Erythroblast (primary cell): ENCODE measurements at regions not wholly inside any gene's neighbourhood (a gene's known extent, or its start where the extent isn't known, plus 50 kb on each side); places are given as distances from the start of the nearest gene placed in this dataset.

Experiments
- DNase-seq, 2 experiments: peaks; one replicate each; lab custom pipeline; 2025; lab: John Stamatoyannopoulos, UW
- GATA1 ChIP-seq: IDR thresholded peaks from 2 replicates; pipeline ENCODE4 v1.6.1; 2011; ENCODE audit warnings: low read depth, mild to moderate bottlenecking, control low read depth, low read length, moderate library complexity
- POLR2A ChIP-seq: IDR thresholded peaks from 2 replicates; pipeline ENCODE4 v1.6.1; 2011; ENCODE audit warnings: mild to moderate bottlenecking, low read length

DNA sequence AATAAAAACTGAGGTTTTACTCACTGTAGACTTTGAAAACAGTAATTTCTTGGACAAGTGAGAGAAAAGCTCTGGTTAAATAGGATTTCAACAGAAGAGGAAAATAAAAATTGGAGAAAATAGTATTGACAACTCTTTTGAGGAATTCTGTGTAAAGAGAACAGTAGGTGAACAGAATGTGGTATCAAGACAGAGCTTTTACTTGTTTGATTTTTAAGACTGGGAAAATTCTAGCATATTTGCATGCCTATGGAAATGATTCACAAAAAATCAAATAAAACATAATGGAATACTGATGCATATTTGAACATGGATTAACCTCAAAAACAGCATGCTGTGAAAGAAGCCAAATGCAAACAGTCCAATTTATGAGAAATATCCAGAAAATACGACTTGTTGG is 504.6 kb downstream of the KCTD8 start:
- TF ChIP-seq POLR2A (no peak), GATA1 (no peak)
- no peak for DNase-seq

DNA sequence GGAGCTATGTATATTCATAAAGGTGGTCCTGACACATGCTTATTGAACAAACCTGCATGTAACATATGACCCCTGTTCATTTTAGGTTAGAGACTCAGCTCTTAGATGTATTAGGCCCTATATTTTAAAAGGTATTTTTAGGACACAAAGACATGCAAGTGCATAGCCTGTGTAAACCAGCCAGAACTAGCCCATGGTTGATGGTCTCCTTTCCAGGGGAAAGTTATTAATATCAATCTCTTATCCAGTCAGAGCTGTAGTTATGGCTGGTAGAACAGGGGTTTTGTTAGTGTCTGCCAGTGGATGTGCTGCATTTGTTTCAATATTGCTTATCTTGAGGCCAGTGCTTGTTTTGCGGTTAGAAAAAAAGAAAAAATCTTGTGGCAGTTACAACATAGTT is 488.6 kb downstream of the KCTD8 start:
- no peak for TF ChIP-seq GATA1
- no peak for TF ChIP-seq POLR2A

DNA sequence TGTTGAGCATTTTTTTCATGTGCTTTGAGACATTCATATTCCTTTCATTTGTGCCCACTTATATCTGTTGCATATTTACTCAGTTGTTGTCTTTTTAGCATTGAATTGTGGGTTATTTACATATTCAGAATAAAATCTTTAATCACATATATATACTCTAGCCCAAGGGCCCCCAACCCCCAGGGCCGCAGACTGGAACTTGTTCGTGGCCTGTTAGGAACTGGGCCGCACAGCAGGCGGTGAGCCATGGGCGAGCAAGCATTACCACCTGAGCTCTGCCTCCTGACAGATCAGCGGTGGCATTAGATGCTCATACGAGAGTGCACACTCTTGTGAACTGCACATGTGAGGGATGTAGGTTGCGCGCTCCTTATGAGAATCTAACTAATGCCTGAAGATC is 480.6 kb downstream of the KCTD8 start:
- TF ChIP-seq POLR2A, result no peak
- TF ChIP-seq GATA1, result no peak
- DNase-seq, result no peak

More for the DNA sequence above, 488.6 kb downstream of the KCTD8 start:
- DNase-seq, result no peak

DNA sequence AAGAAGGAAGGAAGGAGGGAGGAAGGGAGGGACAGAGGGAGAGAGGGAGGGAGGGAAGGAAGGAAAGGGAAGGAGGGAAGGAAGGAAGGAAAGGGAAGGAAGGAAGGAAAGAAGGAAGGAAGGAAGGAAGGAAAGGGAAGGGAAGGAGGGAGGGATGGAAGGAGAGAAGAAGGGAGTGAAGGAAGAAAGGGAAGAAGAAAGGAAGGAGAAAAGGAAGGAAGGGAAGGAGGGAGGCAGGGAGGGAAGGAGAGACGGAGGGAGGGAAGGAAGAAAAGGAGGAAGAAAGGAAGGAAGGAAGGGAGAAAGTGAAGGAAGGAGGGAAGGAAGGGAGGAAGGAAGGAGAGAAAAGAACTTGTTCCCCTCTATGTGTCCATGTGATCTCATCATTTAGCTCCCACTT is 465.0 kb downstream of the KCTD8 start:
- TF ChIP-seq GATA1, result no peak
- no peak for TF ChIP-seq POLR2A
- DNase-seq, result no peak

DNA sequence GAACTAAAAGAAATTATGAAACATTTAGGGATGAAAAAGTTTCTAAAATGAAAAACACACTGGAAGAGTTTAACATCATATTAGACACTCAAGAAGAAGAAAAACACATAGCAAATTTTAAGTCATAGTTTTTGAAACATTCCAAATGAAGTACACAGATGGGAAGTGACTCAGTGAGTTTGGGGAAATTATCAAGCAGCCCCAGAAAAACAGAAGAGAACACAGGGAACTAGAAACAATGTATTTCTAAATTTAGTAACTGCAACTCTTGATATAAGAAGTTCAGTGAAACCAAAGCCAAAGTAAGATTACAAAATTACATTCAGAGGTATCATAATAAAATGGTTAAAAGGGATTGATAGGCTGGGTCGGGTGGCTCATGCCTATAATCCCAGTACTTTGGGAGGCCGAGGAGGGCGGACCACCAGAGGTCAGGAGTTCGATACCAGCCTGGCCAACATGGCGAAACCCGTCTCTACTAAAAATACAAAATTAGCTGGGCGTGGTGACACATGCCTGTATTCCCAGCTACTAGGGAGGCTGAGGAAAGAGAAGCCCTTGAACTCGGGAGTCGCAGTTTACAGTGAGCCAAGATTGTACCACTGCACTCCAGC is 461.2 kb downstream of the KCTD8 start:
- TF ChIP-seq POLR2A (no peak), GATA1 (no peak)
- DNase-seq, result no peak

DNA sequence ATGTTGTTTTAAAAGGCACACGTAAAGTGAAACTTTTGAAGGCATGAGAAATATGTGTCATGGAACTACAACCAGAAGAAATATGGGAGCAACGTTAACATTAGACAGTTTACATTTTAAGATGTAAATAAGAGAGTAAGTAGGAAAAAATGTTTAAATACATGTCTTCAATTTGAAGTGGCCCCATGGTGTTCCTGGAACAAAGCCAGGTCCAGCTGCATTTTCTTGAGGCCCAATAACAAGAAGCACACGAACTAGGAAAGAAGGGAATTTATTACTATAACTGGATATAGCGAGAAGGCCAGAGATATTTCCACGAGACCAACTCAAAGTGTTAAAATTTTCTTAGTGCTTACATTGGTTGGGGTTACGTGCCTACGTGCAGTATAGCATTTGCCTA is 458.1 kb downstream of the KCTD8 start:
- DNase-seq, result no peak
- TF ChIP-seq GATA1, result no peak
- no peak for TF ChIP-seq POLR2A

DNA sequence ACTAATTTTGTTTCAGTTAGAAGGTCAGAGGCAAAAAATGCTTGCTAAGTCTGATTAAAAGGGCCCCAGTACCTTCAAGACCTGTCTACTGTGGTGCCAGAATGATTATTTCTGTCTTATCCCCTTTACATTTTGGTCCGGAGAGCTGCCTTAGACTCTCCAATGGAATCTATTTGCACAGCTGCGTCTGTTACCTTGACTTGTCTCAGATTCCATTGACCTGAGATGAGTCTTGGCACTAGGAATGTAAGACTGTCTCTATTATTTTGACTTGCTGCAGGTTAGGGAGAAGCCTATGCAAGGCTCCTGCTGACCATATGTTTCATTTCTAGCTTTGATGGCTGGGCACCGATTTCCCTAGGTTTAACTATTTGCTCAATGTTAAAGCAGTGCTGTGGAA is 457.6 kb downstream of the KCTD8 start:
- no peak for DNase-seq
- TF ChIP-seq GATA1 (no peak), POLR2A (no peak)

DNA sequence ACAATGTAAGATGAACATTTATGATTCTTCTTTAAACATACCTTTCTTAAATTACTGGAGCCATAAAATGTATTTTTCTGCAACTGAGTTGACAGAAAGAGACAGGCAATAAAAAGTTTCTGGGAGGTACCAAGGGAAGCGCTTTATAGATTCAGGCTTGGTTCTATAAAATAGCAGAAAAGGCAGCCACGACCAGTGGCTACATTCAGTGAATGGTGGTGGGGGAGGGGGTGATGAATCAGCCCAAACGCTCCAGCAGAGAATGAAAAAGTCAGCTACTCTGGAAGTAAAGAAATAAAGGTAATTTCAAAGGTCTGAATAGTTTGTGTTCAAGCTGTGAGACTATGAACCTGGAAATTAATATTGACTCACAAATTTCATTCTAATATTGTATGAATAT is 456.1 kb downstream of the KCTD8 start:
- no peak for DNase-seq
- TF ChIP-seq GATA1, result no peak
- TF ChIP-seq POLR2A, result no peak

DNA sequence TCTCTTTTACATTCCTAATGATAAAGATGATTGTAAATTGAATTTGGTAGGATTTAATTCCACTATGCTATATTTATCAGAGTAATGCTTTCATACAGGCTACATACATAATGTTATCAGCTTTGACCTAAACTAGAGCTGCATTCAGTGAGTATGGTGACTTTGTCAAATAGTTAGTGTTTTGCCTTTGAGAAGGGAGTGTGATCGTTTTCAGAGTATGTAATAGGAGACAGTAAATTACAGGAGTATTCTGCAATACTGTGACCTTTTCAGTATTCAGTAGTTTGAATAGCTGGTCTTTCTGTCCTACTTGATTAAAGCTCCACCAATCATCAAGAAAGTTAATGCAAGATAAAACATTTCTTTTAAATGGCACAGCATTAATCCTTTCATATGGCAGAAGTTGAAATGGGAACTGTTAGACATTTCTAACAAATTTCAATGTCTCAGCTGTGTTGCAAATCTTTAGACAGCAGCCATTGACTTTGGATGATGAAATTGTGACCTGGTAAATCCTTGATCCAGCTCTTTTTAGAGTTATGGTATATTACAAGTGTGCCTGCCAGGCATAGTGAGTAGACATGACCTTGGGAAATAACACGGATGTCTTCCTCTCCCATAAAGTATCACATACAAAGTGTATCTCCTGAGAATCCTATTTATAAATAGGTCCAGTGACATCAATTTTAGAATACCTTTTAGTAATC is 455.3 kb downstream of the KCTD8 start:
- TF ChIP-seq GATA1 (no peak), POLR2A (no peak)

DNA sequence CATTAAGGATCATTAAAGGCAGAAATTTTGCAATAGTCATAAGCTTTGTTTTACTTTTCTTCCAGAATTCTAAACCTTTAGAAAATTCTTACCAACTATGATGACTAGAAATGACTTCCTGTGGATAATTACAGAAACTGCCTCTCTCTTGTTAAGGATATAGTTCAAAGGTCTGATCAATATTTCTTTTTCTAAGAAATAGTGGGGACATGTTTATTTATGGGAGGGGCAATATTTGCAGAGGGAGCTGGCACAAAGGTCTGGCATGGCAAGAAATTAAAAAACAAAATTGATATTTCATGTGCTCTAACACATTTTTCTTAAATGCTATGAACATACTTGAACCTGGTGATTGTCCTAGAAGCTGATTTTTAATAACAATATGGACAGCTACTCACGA is 448.9 kb downstream of the KCTD8 start:
- no peak for DNase-seq
- TF ChIP-seq POLR2A (no peak), GATA1 (no peak)

More for the DNA sequence above, 455.3 kb downstream of the KCTD8 start:
- DNase-seq, result no peak

DNA sequence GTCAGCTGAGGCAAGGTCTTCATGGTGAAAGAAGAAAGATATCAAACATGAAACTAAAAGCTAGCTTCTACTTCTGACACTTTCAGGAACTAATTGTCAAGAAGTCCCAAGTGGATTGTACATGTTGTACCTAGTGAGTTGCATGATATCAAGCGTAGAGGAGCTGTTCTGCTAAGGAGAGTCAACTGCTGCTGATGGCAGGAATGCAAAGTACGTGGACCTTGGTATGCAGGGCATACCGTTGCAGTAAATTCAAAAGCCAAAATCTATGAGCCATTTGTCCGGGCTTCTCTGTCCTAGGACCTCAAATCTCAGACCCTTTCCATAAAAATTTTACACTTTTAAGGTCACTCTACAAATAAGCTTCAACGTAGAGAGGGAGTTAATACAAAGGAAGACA is 446.2 kb downstream of the KCTD8 start:
- no peak for DNase-seq
- TF ChIP-seq GATA1, result no peak
- TF ChIP-seq POLR2A, result no peak

DNA sequence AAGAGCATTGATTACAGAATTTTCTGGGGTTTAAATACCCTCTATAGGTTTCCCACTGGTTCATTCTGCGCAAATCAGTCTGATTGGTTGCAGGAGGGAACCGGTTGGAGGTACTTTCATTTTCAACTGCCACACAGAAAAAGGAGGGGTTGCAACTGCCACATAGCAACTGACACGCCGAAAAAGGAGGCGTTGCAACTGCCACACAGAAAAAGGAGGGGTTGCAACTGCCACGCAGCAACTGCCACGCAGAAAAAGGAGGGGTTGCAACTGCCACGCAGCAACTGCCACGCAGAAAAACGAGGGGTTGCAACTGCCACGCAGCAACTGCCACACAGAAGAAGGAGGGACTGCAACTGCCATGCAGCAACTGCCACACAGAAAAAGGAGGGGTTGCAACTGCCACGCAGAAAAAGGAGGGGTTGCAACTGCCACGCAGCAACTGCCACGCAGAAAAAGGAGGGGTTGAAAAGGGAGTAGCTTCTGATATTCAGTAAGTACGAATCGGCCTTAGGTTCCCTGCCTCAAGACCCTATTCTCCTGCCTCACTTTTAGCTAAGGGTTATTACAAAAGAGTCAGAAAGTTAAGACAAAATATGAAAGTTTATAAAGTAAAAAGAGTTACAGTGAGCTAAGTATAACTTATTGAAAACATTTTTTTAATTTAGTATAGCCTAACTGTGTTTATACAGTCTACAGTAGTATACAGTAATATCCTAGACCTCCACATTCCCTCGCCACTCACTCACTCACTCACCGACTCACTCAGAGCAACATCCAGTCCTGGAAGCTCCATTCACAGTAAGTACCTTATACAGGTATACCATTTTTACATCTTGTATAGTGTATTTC is 431.8 kb downstream of the KCTD8 start:
- TF ChIP-seq POLR2A (no peak), GATA1 (no peak)
- no peak for DNase-seq

DNA sequence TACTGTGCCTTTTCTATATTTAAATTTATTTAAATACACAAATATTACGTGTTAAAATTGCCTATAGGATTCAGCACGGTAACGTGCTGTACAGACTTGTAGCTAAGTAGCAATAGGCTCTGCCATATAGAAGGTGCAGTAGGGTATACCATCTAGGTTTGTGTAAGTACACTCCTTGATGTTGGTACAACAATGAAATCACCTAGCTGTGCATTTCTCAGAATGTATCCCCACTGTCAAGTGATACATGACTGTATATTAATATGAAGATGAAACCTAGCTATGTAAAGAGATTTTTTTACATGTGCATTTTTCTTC is 431.2 kb downstream of the KCTD8 start:
- TF ChIP-seq GATA1, result no peak
- no peak for TF ChIP-seq POLR2A

DNA sequence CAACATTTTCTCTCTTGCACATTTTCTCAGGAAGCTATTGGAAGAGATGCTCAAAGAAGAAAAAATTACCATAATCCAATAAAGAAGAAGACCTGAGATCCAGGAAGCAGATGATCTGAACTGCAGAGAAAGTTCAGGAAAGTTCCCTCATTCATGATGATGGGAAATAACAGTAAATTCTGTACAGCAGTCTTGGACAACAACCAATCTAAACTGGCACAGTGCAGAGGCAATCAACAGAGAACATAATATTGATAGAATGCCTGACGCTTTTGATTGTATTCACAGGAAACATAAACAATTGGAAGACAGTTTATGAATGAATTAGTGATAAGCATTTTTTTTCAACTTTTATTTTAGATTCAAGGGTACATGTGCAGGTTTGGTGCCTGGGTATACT is 428.9 kb downstream of the KCTD8 start:
- no peak for TF ChIP-seq GATA1
- no peak for TF ChIP-seq POLR2A
- DNase-seq, result no peak

More for the DNA sequence above, 431.2 kb downstream of the KCTD8 start:
- no peak for DNase-seq

DNA sequence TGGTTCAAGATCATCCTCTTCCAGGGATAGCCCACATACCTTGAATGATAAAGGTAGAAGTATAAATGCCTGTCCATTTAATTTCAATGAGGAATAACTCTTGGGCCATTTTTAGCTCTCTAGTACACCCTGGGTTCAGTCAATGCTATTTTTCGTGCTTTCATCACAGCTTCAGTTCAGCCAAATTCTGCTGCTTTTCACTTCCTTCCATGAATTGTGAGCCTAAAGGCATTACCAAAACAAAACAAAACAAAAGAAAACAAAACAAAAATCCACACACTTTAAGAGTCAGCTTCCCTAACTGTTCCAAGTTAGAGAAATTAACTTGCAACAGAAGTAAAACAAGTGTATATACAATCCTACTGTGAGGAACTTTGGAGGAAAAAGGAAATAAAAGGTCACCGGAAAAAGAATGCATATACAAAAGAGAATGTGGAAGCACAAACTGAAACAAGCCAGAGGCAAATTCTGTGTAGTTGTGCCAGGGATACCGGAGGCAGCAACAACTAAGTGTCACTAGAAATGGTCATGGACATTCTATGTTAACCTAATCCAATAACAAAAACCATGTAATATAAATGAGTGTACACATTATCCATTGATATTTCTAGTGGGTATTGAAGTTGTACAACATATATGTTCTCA is 423.1 kb downstream of the KCTD8 start:
- DNase-seq, result no peak
- TF ChIP-seq GATA1 (no peak), POLR2A (no peak)
